ENCODE measurements at regions not wholly inside any gene's neighbourhood (a gene's known extent, or its start where the extent isn't known, plus 50 kb on each side); places are given as distances from the start of the nearest gene placed in this dataset.

DNA sequence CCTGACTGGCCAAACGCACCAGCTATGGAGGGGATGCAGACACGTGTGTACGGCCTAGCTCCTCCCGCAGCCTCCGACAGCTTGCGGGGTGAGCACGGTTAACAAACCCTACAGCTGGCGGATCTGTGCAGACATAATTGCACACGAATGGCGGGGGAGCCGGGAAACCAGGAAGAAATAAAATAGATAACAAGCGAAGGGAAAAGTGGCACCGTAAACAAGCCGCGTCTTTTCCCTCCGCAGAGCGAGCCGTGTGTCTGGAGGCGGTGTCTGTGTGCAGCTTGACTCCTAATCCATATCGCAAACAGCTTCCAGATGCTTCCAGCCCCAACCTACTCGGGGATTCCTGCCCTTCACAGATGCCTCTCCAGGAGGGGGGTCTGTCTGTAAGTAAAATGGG, 853.1 kb upstream of the SALL3 start (continued):
- TF ChIP-seq, protein P1, sequence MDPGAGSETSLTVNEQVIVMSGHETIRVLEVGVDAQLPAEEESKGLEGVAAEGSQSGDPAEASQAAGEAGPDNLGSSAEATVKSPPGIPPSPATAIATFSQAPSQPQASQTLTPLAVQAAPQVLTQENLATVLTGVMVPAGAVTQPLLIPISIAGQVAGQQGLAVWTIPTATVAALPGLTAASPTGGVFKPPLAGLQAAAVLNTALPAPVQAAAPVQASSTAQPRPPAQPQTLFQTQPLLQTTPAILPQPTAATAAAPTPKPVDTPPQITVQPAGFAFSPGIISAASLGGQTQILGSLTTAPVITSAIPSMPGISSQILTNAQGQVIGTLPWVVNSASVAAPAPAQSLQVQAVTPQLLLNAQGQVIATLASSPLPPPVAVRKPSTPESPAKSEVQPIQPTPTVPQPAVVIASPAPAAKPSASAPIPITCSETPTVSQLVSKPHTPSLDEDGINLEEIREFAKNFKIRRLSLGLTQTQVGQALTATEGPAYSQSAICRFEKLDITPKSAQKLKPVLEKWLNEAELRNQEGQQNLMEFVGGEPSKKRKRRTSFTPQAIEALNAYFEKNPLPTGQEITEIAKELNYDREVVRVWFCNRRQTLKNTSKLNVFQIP (CRISPR knock-in tag; IDR thresholded peaks at IDR 0.05; ENCODE audit: borderline replicate concordance, low read depth) = no peak
- TF ChIP-seq ZNF8 (CRISPR knock-in tag; IDR thresholded peaks at IDR 0.05) = no peak
- TF ChIP-seq PPARA (CRISPR knock-in tag; IDR thresholded peaks at IDR 0.05; ENCODE audit: borderline replicate concordance) = no peak

DNA sequence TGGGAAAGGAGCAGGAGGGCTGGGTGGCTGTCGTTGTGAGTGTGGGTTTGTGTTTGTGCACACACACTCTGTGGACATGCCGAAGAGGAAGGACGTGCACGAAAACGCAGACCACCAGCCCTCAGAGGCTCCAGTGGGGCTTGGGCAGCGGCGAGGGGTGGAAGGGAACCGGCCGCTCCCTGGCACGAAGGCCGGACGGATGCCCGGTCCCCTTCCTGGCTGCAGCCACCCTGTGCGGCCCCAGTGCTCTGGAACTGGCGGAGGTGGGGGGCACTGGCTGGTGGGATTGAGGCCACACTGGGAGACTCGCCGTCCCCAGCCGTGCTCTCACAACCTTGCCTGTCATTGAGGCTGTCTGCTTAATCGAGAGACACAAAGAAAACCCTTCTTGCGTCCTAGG, 852.6 kb upstream of the SALL3 start:
- TF ChIP-seq CSDC2 (CRISPR knock-in tag; IDR thresholded peaks at IDR 0.05) = no peak
- TF ChIP-seq GLIS3 (CRISPR knock-in tag; IDR thresholded peaks at IDR 0.05) = no peak
- no peak for TF ChIP-seq ARNTL (CRISPR knock-in tag; IDR thresholded peaks at IDR 0.05; ENCODE audit: borderline replicate concordance, low read depth)
- no peak for TF ChIP-seq SNAI2 (CRISPR knock-in tag; IDR thresholded peaks at IDR 0.05)
- no peak for TF ChIP-seq TSHZ2 (CRISPR knock-in tag; IDR thresholded peaks at IDR 0.05)
- no peak for TF ChIP-seq CREB5 (CRISPR knock-in tag; IDR thresholded peaks at IDR 0.05; ENCODE audit: low read depth)
- TF ChIP-seq, protein P2, sequence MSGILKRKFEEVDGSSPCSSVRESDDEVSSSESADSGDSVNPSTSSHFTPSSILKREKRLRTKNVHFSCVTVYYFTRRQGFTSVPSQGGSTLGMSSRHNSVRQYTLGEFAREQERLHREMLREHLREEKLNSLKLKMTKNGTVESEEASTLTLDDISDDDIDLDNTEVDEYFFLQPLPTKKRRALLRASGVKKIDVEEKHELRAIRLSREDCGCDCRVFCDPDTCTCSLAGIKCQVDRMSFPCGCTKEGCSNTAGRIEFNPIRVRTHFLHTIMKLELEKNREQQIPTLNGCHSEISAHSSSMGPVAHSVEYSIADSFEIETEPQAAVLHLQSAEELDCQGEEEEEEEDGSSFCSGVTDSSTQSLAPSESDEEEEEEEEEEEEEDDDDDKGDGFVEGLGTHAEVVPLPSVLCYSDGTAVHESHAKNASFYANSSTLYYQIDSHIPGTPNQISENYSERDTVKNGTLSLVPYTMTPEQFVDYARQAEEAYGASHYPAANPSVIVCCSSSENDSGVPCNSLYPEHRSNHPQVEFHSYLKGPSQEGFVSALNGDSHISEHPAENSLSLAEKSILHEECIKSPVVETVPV (CRISPR knock-in tag; IDR thresholded peaks at IDR 0.05) = no peak
- no peak for TF ChIP-seq ESRRG (CRISPR knock-in tag; IDR thresholded peaks at IDR 0.05)
- no peak for TF ChIP-seq PATZ1 (CRISPR knock-in tag; IDR thresholded peaks at IDR 0.05; ENCODE audit: borderline replicate concordance)
- no peak for TF ChIP-seq ZNF8 (CRISPR knock-in tag; IDR thresholded peaks at IDR 0.05)
- TF ChIP-seq RARB (CRISPR knock-in tag; IDR thresholded peaks at IDR 0.05) = no peak
- TF ChIP-seq ZC3H10 (CRISPR knock-in tag; IDR thresholded peaks at IDR 0.05) = no peak
- TF ChIP-seq BACH2 (CRISPR knock-in tag; IDR thresholded peaks at IDR 0.05; ENCODE audit: borderline replicate concordance) = no peak
- TF ChIP-seq ZNF565 (CRISPR knock-in tag; conservative IDR thresholded peaks at IDR 0.05; ENCODE audit: low read depth) = no peak
- TF ChIP-seq TOX (CRISPR knock-in tag; IDR thresholded peaks at IDR 0.05; ENCODE audit: borderline replicate concordance) = no peak
- no peak for ATAC-seq

DNA sequence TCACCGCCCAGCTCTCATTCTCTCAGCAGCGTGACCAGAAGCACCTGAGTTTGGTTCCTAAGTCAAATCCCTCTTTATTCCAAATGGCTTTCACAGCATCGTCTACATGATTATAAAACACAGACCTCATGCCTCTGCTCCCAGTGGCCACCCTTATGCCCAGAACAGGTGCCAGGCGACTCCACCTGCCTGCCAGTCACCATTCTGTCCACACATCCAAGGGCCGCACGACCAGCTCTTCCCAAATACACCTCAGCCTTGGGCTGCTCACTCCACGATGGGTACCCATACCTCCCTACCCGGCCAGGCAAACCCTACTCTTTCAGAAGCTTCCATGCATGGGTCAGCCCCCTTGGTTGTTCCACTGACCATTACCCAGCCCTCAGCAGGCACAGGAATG, 851.6 kb upstream of the SALL3 start:
- ATAC-seq = no peak
- TF ChIP-seq PPARA (CRISPR knock-in tag; IDR thresholded peaks at IDR 0.05; ENCODE audit: borderline replicate concordance) = no peak
- TF ChIP-seq, protein P2 (CRISPR knock-in tag; IDR thresholded peaks at IDR 0.05) = no peak
- TF ChIP-seq ZFP30 (CRISPR knock-in tag; IDR thresholded peaks at IDR 0.05) = no peak
- TF ChIP-seq ZC3H10 (CRISPR knock-in tag; IDR thresholded peaks at IDR 0.05) = no peak
- no peak for TF ChIP-seq RARB (CRISPR knock-in tag; IDR thresholded peaks at IDR 0.05)
- no peak for TF ChIP-seq ISL1 (CRISPR knock-in tag; IDR thresholded peaks at IDR 0.05)
